Epithelial cell of prostate (primary cell): ENCODE measurements at regions not wholly inside any gene's neighbourhood (a gene's known extent, or its start where the extent isn't known, plus 50 kb on each side); places are given as distances from the start of the nearest gene placed in this dataset.

Experiments used
- DNase-seq: peaks from one replicate; pipeline ENCODE4 v3.0.0-alpha.2; 2011; ENCODE audit warnings: low read depth, low spot score
- H3K27ac ChIP-seq: fragments of 450-650 bp; 2 replicates; pipeline ENCODE4 v1.5.1; 2017; ENCODE audit warnings: mild to moderate bottlenecking

- H3K27ac ChIP-seq: peak overlapping the region; percentile 80
- no peak for DNase-seq
Observed at GRCh38 chr13:51518827-51519226, 65.4 kb upstream of the WDFY2 start.

DNA sequence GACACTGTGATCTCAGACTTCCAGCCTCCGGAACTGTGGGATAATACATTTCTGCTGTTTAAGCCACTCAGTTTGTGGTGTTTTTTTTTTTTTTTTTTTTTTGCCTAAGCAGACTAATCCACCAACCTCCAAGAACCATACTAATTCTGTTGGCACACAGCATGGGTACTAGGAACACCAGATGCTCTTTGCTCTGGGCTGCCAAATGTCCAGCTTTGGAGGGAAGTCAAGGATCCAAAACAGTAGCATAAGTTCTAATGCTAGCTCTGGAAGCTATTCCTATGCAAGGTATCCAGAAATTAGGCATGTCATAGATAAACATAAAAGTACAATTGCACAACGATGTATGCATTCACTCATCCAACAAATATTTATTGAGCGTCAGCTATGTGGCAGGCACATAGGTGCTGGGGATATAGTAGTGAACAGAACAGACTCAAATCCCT, 64.5 kb upstream of the WDFY2 start:
- peak overlapping the region; percentile 80 for H3K27ac ChIP-seq
- DNase-seq: no peak

DNA sequence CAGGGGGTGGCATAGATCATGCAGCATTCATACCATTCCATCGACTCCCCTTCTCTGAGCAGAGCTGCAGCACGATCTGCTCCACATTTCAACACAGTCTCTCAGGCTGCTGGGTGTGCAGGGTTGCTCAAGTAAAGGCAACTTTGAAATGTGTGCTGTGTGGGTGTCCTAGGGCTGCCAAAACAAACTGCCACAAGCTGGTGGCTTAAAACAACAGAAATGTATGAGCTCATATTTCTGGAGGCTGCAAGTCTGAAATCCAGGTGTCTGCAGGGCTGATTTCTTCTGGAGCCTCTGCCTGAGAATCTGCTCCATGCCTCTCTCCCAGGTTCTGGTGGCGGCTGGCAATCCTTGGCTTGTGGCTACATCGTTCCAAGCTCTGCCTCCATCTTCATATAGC, 63.7 kb upstream of the WDFY2 start:
- peak overlapping the region; percentile 80 for H3K27ac ChIP-seq
- peak; percentile 26 for DNase-seq

DNA sequence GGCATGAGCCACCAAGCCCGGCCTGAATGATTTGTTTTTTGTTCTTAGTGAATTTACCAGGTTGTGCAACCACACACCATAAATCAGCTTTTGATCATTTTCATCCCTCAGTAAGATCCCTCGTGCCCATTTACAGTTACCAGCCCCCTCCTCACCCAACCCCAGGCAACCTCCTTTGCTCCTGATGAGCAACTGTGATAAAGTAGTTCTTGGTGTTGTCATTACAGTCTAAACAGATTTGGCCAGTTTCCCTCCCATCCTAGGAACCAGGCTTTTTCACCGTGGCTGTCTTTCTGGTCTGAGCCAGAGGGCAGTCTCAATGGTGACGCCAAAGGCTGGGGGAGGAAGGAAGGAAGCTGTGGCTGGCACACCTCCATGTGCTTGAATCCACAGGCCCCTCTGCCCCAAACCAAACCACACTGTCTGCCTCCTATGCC, 61.2 kb upstream of the WDFY2 start:
- H3K27ac ChIP-seq: peak overlapping the region; percentile 97
- peak; percentile 41 for DNase-seq

DNA sequence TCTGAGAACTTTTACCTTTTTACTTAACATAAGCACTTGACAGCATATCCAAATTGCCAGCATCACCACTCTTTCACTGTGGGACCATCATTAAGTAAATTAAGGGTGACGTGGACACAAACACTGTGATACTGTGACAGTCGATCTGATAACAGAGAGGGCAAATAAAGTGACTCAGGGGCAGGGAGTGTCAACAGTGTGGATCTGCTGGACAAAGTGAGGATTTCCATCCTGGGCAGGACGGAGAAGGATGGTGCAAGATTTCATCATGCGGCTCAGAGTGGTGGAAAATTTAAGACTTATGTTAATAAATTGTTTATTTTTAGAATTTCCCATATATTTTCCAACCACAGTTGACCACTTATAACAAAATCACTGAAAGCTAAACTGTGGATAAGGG, 60.0 kb upstream of the WDFY2 start:
- DNase-seq: peak; percentile 46
- peak overlapping the region; percentile 97 for H3K27ac ChIP-seq

DNA sequence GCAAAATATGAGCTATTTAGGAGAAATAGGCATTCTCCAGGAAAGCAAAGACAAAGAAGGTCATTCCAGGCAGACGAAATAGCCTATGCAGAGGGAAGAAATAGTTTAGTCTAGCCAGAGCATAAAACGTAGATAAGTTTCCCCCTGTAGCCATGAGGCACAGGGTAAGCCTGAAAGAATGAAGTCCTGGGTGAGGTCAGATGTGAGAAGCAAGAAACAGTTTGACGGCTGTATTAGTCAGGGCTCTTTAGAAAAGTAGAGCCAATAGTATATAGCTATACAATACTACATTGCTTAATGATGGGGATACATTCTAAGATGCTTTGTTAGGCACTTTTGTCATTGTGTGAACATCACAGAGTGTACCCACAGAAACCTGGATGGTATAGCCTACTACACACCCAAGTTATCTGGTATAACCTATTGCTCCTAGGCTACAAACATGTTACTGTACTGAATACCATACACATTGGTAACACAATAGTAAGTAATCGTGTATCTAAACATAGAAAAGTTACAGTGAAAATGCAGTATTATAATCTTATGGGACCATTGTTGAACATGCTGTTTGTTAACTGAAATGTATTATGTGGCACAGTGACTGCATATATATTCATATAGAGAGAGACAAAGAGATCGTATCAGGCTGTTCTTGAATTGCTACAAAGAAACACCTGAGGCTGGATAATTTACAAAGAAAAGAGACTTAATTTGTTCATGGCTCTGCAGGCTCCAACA, 59.3 kb upstream of the WDFY2 start:
- no peak for DNase-seq

GRCh38 chr13:51525567-51526167, 58.6 kb upstream of the WDFY2 start:
- no peak for DNase-seq
- peak overlapping the region; percentile 97 for H3K27ac ChIP-seq

More for the DNA sequence above, 59.3 kb upstream of the WDFY2 start:
- H3K27ac ChIP-seq: peak overlapping the region; percentile 97

DNA sequence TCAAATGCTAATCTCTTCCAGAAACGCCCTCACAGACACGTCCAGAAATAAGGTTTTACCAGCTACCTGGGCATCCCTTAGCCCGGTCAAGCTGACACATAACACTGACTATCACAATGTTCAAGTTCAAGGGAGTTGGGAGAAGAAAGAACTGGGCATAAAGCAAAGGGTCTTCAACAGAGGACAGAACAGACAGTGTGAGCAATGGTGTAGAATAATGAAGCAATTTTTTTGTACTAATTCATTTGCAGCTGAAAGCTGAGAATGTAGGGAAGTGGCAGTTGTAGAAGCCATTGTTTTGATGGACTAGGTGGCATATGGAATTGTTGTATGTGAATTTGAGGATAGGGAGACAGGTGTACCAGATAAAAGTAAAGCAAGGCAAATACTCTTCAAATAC, 58.1 kb upstream of the WDFY2 start:
- DNase-seq: no peak
- peak overlapping the region; percentile 97 for H3K27ac ChIP-seq

- no peak for DNase-seq
- H3K27ac ChIP-seq: peak overlapping the region; percentile 85
Observed at GRCh38 chr13:51532736-51533197, 51.5 kb upstream of the WDFY2 start.

DNA sequence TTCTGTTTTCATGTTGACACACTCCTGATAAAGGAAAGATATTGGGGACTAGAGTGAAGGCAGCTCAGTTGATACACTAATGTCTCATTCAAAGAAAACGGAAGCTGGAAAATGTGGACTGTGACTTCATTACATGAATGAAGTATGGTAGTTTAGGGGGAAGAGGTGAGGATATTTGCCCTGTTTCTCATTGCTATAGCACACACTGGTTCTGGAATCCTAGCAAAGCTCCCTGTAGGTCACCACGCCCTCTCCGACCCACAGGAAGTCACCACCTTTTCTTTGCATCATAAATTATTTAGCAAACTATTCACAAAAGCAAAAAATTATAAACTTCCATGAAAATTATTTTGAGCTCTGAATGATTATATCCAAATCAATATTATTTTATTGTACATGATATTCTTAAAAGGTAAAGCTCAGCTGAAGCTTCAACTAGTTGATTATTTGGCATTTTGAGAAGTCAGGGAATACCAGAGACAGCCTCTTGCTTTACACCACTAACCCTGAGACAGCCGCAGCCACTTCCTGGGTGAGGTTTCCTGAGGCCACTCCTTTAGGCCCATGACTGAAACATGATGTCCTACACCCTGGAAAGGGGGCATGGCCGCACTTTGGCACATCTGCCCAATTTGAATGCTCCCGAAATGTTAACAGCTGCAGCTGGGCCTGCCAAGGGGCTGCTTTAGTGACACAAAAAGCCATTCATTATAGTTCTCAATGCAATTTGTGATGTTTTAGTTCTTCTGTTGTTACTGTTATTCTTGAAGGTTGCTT, 50.0 kb upstream of the WDFY2 start:
- no peak for DNase-seq
- peak overlapping the region; percentile 85 for H3K27ac ChIP-seq
